ENCODE measurements at regions not wholly inside any gene's neighbourhood (a gene's known extent, or its start where the extent isn't known, plus 50 kb on each side); places are given as distances from the start of the nearest gene placed in this dataset.

GRCh38 chr2:146934921-146935320, 909.9 kb upstream of the ACVR2A start:
- DNase-seq, result no peak

- DNase-seq, result no peak
Measured at GRCh38 chr2:146931109-146931508, 913.7 kb upstream of the ACVR2A start.

- DNase-seq, result no peak
Measured at GRCh38 chr2:146927080-146927711, 917.6 kb upstream of the ACVR2A start.

GRCh38 chr2:146918280-146918679, 926.5 kb upstream of the ACVR2A start:
- DNase-seq, result no peak

- no peak for DNase-seq
Measured at GRCh38 chr2:146917431-146918042, 927.3 kb upstream of the ACVR2A start.

- no peak for DNase-seq
Measured at GRCh38 chr2:146916914-146917313, 927.9 kb upstream of the ACVR2A start.

- no peak for DNase-seq
Measured at GRCh38 chr2:146913476-146913875, 931.4 kb upstream of the ACVR2A start.

GRCh38 chr2:146912536-146912935, 932.3 kb upstream of the ACVR2A start:
- no peak for DNase-seq

GRCh38 chr2:146908776-146909175, 936.1 kb upstream of the ACVR2A start:
- no peak for DNase-seq

GRCh38 chr2:146898083-146898482, 946.7 kb upstream of the ACVR2A start:
- no peak for DNase-seq

GRCh38 chr2:146894514-146894913, 950.3 kb upstream of the ACVR2A start:
- no peak for DNase-seq

GRCh38 chr2:146893500-146894041, 951.3 kb upstream of the ACVR2A start:
- DNase-seq, result no peak

GRCh38 chr2:146890491-146890890, 954.3 kb upstream of the ACVR2A start:
- DNase-seq, result no peak

- DNase-seq, result no peak
Measured at GRCh38 chr2:146879882-146880281, 964.9 kb upstream of the ACVR2A start.

GRCh38 chr2:146874260-146874658, 970.6 kb upstream of the ACVR2A start:
- no peak for DNase-seq

GRCh38 chr2:146873646-146874259, 971.1 kb upstream of the ACVR2A start:
- no peak for DNase-seq

GRCh38 chr2:146873056-146873455, 971.8 kb upstream of the ACVR2A start:
- DNase-seq, result no peak

GRCh38 chr2:146870691-146871090, 974.1 kb upstream of the ACVR2A start:
- no peak for DNase-seq

- DNase-seq, result no peak
Measured at GRCh38 chr2:146869328-146869727, 975.5 kb upstream of the ACVR2A start.

- DNase-seq, result no peak
Measured at GRCh38 chr2:146868051-146868450, 976.8 kb upstream of the ACVR2A start.

GRCh38 chr2:146867477-146867986, 977.3 kb upstream of the ACVR2A start:
- DNase-seq, result no peak

GRCh38 chr2:146853741-146854444, 990.9 kb upstream of the ACVR2A start:
- DNase-seq, result no peak

GRCh38 chr2:146852661-146853060, 992.2 kb upstream of the ACVR2A start:
- no peak for DNase-seq
